AG04449 (cell line): ENCODE measurements at regions not wholly inside any gene's neighbourhood (a gene's known extent, or its start where the extent isn't known, plus 50 kb on each side); places are given as distances from the start of the nearest gene placed in this dataset.

ENCODE experiments used
- CTCF ChIA-PET: fragments of 350-600 bp; formaldehyde crosslinking; extraction: SDS; loops from one replicate; lab custom pipeline; 2021; ENCODE audit warnings: antibody characterized with exemption; lab: Yijun Ruan, JAX
- POLR2A ChIA-PET: fragments of 400-600, 350-600 bp; formaldehyde crosslinking; extraction: SDS; loops from one replicate; lab custom pipeline; 2020; ENCODE audit warnings: antibody characterized with exemption, inconsistent platforms; lab: Yijun Ruan, JAX
- DNase-seq: peaks from one replicate; pipeline ENCODE4 v3.0.0-alpha.2; 2010; ENCODE audit warnings: low read depth, low spot score
- H3K4me3 ChIP-seq: 2 replicates; pipeline ENCODE4 v1.5.1; 2011; ENCODE audit warnings: low read depth, mild to moderate bottlenecking, control low read depth, low read length
- TF ChIP-seq, protein P1 (sequence below): IDR thresholded peaks from one replicate; pipeline ENCODE4 v1.5.1; 2011; ENCODE audit warnings: mild to moderate bottlenecking, moderate library complexity, low read length, control low read depth, inconsistent platforms; ENCODE audit not compliant: insufficient read depth; ENCODE audit errors: missing control alignments

DNA sequence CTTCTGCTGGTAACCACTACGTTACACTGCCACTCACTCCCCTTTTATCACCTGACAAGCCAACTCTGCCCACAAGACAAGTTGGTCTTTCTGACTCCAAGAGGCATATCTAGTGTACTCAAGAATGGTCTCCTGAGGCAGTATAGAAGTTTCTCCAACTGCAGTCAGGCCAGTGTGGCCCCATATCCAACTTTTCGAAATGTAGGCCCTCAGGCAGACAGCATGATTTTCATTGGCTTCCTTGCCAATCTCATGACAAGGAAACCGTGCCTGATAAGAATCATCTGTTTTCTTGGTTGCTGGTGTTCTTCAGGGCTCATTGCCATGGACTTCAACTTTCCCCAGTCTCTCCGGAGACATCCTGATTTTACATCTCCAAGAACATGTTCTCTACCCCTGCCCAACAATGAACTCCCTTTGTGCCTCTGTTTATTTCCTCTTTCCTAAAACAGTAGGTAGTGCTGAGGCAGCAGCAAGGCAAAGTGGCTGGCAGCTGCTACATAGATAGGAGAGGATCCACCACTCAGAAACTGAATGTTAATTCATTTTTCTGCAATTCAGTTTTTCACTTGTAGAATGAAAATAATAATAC, 62.6 kb upstream of the SEMA6A start:
- DNase-seq, result no peak
- no peak overlapping the region for H3K4me3 ChIP-seq
- TF ChIP-seq, protein P1, sequence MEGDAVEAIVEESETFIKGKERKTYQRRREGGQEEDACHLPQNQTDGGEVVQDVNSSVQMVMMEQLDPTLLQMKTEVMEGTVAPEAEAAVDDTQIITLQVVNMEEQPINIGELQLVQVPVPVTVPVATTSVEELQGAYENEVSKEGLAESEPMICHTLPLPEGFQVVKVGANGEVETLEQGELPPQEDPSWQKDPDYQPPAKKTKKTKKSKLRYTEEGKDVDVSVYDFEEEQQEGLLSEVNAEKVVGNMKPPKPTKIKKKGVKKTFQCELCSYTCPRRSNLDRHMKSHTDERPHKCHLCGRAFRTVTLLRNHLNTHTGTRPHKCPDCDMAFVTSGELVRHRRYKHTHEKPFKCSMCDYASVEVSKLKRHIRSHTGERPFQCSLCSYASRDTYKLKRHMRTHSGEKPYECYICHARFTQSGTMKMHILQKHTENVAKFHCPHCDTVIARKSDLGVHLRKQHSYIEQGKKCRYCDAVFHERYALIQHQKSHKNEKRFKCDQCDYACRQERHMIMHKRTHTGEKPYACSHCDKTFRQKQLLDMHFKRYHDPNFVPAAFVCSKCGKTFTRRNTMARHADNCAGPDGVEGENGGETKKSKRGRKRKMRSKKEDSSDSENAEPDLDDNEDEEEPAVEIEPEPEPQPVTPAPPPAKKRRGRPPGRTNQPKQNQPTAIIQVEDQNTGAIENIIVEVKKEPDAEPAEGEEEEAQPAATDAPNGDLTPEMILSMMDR, result no peak
- CTCF ChIA-PET, result no interaction called here
- POLR2A ChIA-PET, result no interaction called here

DNA sequence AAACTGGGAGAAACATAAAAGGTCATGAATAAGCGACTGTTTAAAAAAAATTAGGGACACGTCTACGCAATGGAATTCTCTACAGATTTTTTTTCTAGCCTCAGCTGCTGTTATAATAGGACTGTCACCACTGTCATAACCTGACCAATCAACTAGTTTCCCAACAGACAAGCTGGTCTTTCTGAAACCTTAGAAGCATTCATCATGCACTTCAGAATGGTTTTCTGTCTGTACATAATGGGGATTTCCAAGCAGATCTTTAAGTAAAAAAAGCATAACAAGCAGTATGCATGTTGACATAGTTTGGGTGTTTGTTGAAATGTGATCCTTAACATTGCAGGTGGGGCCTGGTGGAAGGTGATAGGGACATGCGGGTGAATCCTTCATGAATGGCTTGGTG, 58.3 kb upstream of the SEMA6A start:
- ChIA-PET POLR2A (no interaction called here), CTCF (no interaction called here)
- TF ChIP-seq, protein P1, result no peak
- no peak for DNase-seq
- H3K4me3 ChIP-seq, result no peak overlapping the region

DNA sequence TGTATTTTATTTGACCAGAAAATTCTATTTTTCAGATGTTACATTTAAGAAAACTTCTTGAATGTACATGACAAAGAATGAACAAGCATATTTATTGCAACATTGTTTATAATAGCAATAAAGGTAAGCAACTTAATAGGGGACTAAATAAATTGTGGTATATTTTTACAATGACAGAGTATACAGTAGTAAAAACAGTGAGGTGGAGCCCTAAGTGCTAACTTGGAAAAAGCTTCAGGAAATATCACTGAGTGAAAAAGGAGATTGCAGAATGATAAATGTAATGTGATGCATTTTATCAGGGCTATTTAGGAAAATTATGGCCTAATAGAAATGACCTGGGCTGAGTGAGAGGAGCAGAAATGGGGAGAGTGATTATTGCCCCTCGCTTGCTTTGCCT, 56.5 kb upstream of the SEMA6A start:
- H3K4me3 ChIP-seq, result no peak overlapping the region
- TF ChIP-seq, protein P1, result no peak
- DNase-seq, result no peak
- POLR2A ChIA-PET, result no interaction called here
- CTCF ChIA-PET, result no interaction called here

DNA sequence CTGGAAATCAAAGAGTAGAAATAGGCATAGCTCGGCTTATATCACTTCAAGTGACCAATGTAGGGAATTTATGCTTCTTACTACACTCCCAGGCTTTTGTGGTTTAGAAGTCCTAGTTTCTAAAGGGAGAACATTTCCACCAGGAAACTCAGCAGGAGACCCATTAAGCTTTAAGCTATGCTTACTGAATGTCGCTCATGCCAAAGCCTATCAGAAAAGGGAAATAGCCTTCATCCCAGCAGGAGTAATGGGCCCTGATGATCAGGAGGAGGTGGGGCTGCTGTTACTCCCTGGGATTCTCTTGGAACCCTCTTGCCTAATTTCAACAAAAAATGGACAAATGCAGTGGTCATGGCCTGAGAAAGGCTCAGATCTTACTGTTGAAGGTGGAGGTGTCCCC, 54.5 kb upstream of the SEMA6A start:
- ChIA-PET POLR2A (no interaction called here), CTCF (no interaction called here)
- H3K4me3 ChIP-seq, result no peak overlapping the region
- TF ChIP-seq, protein P1, result no peak
- no peak for DNase-seq

DNA sequence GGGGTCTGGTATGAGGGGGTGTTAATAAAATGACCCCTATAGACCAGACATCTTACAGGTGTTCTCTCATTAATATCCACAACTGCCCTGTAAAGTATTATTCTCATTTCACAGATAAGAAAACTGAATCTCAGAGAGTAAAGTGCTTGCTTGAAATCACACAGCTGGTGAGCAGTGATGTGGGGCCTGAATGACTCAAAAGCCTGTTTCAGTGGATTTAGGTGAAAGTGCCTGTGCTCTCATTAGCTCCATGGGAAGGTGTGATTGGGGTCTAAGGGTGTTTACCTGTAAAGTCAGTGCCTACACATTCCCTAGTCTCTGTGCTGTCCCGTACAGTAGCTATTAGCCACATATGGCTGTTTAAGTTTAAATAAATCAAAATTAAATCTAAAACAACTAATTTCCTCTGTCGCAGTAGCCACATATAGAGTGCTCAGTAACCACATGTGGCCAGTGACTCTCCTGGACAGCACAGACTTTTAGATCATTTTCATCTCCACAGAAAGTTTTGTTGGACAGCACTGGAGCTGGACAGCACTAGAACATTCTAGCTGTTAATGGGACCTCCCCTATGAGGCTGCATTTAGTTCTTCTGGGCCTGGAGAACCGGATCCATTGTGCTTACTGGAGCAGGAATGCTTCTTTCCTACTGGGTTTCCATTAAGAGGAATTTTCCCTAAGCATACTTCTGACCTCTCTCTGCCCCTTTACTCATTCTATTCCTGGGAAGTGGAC, 52.5 kb upstream of the SEMA6A start:
- no peak for DNase-seq
- POLR2A ChIA-PET, result no interaction called here
- H3K4me3 ChIP-seq, result no peak overlapping the region
- TF ChIP-seq, protein P1, result no peak
- CTCF ChIA-PET, result no interaction called here

DNA sequence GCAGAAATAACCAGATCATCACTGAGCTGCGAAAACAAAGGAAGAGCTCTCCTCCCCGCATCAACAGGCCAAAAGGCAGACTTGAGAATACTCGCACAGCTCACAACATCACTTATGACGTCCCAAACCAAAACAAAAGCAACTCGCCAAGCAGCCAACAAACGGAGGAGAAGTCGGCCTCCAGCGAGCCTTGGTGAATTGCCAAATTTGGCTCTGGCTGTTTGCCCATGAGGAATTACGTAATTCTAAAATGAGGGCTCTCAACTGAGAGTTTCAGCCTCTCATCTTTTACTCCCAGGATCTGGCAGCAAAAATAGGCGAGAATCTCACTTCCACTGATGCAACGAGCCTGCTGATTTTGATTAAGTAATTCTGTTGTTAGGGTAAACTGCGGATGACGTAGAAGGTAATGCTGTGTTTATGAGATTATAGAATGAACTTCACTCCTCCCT, 51.7 kb upstream of the SEMA6A start:
- TF ChIP-seq, protein P1, result no peak
- ChIA-PET CTCF (no interaction called here), POLR2A (no interaction called here)
- H3K4me3 ChIP-seq, result no peak overlapping the region; the same call in 1 of the 2 replicates
- no peak for DNase-seq
